NCI-H2029 treated with DMSO at 0.1 percent for 48 hours (cell line): ENCODE measurements at regions not wholly inside any gene's neighbourhood (a gene's known extent, or its start where the extent isn't known, plus 50 kb on each side); places are given as distances from the start of the nearest gene placed in this dataset.
"Not testable (repeated sequence)": the region's sequence is repeated elsewhere in the genome, so short reads cannot be mapped to it uniquely, and the experiment has no call there.

Experiments used
- DNase-seq: peaks from one replicate; lab custom pipeline; 2025; lab: John Stamatoyannopoulos, UW

- DNase-seq = no peak
Measured at GRCh38 chr9:80521151-80521550, 949.4 kb downstream of the TLE4 start.

DNA sequence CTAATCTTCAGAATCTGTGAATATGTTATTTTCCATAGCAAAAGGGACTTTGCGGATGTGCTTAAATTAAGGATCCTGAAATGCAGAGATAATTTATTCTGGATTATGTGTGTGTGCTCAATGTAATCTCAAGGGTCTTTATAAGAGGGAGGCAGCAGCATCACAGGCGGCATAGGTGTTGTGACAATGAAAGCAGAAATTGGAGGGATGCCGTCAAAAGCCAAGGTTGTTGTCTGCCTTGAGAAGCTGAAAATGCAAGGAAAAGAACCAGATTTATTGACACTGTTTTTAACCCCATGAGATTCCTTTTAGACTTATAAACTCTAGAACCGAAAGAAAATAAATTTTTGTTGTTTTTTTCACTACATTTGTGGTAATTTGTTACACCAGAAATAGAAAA lies 948.5 kb downstream of the TLE4 start:
- DNase-seq = no peak

- DNase-seq = no peak
Measured at GRCh38 chr9:80518441-80518840, 946.7 kb downstream of the TLE4 start.

- DNase-seq = no peak
Measured at GRCh38 chr9:80516679-80517078, 944.9 kb downstream of the TLE4 start.

- no peak for DNase-seq
Measured at GRCh38 chr9:80509358-80509757, 937.6 kb downstream of the TLE4 start.

DNA sequence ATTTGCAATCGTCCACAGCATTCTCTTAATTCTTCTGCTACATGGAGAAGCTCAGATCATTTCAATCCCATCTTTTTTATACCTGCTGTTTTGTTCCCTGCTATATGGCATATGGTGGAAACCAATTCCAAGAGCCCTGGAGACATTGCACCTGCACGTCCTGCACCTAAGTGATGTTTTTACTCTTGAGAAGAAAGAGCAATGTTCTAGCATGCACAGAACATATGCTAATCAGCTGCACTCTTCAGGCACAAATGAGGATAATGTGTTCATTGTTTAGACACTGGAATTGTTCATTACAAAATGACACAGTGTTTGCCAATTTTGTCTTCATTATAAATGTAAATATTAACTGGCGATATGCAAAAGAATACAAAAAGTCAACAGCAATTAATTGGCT lies 935.8 kb downstream of the TLE4 start:
- DNase-seq = no peak

- no peak for DNase-seq
Measured at GRCh38 chr9:80504601-80505230, 933.0 kb downstream of the TLE4 start.

GRCh38 chr9:80503671-80504281 lies 932.0 kb downstream of the TLE4 start:
- no peak for DNase-seq

DNA sequence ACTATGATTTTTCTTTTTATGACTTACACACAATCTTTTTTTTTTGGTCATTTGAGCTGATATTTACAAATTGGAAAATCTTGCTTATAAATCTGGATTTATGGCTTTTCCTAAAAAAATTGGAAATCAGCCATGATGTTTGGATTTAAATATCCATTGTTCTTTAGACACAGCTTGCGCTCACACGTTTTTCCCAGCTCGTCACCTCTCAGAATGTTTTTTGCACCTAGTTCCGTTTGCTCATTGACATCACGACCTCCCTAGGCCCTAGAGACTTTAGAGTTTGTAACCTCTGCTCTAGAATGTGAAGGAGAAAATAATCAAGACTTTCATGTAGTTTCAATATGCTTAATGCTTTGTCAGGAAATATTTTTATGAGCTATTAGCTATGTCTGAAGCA lies 930.5 kb downstream of the TLE4 start:
- no peak for DNase-seq

GRCh38 chr9:80501635-80502034 lies 929.9 kb downstream of the TLE4 start:
- no peak for DNase-seq

GRCh38 chr9:80500300-80500699 lies 928.5 kb downstream of the TLE4 start:
- DNase-seq = no peak

DNA sequence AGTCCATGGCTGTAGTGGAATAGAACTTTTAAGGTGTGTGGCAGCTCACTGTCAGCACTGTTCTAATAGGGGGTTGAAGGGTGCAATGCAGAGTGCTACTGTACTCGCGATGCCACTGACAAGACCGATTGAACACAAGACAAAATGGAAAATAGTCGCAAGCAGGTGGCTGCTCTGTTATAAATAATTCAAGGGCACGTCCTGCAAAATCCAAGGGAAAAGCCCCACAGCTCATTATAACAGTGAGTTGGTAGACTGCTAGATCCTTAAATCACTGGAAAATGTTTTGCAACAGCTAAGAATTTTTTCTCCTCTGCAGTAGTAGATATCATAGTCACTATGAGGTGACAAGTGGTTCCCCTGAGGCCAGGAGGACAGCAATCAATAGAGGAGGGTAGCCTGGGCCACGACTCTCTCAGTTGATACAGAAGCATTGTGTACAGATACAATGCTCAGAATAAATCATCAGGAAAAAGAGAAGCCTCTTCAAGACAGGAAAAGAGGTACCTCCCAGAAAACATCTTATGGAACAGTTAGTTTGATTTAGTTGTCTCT lies 926.3 kb downstream of the TLE4 start:
- DNase-seq = no peak

- DNase-seq = no peak
Measured at GRCh38 chr9:80496901-80497556, 925.3 kb downstream of the TLE4 start.

DNA sequence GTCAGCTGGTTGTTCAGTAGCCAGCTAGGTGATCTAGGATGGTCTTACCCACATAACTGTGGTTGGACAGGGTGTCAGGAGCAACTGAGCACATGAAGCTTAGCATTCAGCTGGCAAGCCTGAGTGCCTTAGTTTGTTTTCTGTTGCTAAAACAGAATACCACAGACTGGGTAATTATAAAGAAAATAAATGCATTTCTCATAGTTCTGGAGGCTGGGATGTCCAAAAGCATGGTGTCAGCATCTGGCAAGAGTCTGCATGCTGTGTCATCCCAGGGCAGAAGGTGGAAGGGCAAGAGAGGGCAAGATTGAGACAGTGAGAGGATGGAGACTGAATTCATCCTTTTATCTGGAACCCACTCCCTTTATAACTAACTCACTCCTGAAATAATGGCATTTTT lies 921.5 kb downstream of the TLE4 start:
- no peak for DNase-seq

GRCh38 chr9:80492221-80492620 lies 920.5 kb downstream of the TLE4 start:
- peak; percentile 31 for DNase-seq

DNA sequence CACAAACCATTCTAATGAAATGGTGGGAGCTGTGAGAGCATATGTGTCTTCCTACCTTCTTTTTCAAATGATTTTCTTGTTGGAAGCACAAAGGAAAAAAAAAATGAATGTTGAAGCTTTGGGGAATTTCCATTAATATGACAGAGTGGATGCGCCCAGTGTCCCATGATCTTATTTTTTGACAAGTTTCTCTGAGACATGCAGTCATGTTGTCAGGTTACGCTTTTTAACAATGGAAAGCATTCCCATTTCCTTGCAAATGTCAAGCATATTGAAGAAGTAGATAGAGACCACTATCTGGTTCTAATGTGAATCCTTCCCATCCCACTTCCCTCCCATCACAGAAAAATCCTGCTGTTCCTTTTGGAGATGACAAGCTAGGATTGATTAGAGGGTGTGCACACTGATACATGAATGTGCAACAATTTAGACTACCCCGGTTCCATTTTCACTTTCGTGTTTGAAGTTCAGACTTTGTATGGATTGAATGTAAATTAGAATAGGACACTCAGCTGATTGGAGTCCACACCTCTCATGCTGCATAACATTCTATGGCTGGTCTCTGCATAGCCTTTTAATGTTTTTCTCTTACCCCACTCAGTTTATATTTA lies 919.4 kb downstream of the TLE4 start:
- no peak for DNase-seq

DNA sequence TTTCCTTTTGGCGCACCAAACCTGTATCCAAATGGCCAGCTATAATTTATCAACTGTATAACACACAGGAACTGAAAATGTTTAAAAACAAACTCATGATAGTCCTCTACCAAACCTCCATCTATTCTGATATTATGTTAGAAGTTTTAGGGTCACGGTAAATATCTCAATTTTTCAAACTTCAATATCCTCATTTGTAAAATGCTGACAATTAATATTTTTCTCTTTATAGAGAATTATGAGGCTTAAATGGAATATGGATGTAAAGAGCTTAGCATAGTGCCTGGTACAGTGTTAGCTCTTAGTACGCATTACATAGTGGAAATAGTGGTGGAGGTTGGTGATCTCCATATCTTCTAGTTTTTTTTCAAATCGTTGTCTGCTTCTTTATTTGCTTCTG lies 917.6 kb downstream of the TLE4 start:
- no peak for DNase-seq

- DNase-seq = no peak
Measured at GRCh38 chr9:80485420-80486250, 913.9 kb downstream of the TLE4 start.

- not testable (repeated sequence) for DNase-seq
Measured at GRCh38 chr9:80482251-80482650, 910.5 kb downstream of the TLE4 start.

DNA sequence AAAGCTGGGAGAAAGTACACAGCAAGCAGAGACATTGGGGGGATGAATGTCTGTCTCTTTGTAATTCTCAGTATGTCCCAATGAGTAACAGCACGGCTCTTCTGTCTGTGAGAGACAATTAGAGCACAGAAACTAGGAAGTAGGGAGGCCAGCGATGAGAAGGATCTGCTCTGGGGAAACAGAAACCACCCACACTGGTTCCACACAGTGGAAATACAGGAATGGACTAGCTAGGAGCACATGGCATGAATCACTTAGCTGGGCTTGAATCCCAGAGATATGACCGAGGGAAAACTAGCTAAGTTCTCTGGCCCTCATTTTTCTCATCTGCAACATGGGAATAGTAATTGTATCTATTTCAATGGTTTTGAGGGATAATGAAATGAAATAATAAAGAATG lies 895.9 kb downstream of the TLE4 start:
- no peak for DNase-seq

DNA sequence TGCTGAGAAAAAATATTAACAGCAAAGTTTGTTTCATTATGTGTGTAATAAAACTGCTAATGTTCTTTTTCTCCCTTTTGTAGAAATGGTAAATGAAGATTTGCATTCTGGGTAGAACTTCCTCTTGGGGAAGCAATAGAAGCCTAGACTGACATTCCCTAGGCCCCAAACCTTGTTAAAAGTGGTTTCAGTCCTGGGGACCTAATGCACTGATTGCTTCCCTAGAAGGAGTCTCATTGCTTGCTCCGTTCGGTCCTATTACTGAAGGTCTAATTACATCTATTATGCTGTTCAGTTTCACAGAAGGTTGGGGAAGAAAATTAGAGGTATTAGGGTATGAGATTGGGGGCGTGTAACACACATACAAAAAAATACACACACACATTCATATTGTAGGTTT lies 893.8 kb downstream of the TLE4 start:
- no peak for DNase-seq

DNA sequence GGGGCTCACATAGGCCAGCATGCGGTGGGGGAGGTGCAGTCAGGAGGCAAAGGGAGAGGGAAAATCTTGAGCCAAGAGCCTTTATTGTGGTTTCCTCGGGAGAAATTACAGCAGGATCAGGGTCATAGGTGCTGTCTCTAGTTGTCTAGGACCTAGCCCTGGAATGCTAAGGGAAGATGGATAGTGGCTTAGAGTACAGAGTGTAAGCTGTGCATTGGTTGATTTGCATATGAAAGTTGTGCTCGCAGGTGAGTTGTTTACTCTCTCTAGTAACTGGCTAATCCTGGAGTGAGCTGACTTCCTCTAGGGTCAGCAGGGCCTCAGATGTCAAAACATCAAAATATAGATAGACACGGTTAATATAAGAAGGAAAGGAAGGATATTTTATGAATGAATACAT lies 877.7 kb downstream of the TLE4 start:
- DNase-seq = no peak
